NB4 (cell line): ENCODE measurements at regions not wholly inside any gene's neighbourhood (a gene's known extent, or its start where the extent isn't known, plus 50 kb on each side); places are given as distances from the start of the nearest gene placed in this dataset.

ENCODE experiments used
- MYC ChIP-seq: IDR thresholded peaks from 2 replicates; pipeline ENCODE4 v1.6.1; 2011; ENCODE audit warnings: low read depth, low read length
- POLR2A ChIP-seq: IDR thresholded peaks from 2 replicates; pipeline ENCODE4 v1.6.1; 2011; ENCODE audit warnings: mild to moderate bottlenecking; ENCODE audit not compliant: insufficient read length; ENCODE audit errors: extremely low read depth
- TF ChIP-seq, protein P1 (sequence below): IDR thresholded peaks from one replicate; pipeline ENCODE4 v1.5.1; 2012; ENCODE audit warnings: low read depth, low read length
- TF ChIP-seq, protein P2 (sequence below): IDR thresholded peaks from 2 replicates; pipeline ENCODE4 v1.6.1; 2011; ENCODE audit warnings: low read depth, low read length

DNA sequence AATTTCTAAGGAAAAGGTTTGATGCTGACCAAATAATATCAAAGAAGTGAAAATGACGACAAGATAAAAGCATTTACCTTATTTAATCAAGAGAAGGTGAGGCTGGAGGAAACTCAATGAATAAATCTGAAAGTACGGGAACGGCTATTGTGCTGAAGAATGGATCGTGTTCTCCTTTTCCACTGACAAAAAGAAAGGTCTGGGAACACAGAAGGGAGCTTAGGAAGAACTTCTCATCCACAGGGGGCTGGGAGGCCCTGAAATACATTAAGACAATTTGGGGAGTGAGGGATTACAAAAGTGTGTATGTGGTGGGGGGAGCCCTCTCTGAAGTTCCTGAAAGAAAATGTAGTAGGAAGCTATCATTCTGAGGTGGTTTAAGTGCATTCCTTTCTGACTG lies 582.3 kb downstream of the SLC4A3 start:
- TF ChIP-seq MYC (no peak), POLR2A (no peak)
- TF ChIP-seq, protein P1, sequence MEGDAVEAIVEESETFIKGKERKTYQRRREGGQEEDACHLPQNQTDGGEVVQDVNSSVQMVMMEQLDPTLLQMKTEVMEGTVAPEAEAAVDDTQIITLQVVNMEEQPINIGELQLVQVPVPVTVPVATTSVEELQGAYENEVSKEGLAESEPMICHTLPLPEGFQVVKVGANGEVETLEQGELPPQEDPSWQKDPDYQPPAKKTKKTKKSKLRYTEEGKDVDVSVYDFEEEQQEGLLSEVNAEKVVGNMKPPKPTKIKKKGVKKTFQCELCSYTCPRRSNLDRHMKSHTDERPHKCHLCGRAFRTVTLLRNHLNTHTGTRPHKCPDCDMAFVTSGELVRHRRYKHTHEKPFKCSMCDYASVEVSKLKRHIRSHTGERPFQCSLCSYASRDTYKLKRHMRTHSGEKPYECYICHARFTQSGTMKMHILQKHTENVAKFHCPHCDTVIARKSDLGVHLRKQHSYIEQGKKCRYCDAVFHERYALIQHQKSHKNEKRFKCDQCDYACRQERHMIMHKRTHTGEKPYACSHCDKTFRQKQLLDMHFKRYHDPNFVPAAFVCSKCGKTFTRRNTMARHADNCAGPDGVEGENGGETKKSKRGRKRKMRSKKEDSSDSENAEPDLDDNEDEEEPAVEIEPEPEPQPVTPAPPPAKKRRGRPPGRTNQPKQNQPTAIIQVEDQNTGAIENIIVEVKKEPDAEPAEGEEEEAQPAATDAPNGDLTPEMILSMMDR, result no peak
- TF ChIP-seq, protein P2, sequence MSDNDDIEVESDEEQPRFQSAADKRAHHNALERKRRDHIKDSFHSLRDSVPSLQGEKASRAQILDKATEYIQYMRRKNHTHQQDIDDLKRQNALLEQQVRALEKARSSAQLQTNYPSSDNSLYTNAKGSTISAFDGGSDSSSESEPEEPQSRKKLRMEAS, result no peak
